Stomach (tissue), 8 donors: ENCODE measurements at regions not wholly inside any gene's neighbourhood (a gene's known extent, or its start where the extent isn't known, plus 50 kb on each side); places are given as distances from the start of the nearest gene placed in this dataset.

ENCODE experiments used
- DNase-seq, 2 donors: peaks; one replicate each; pipeline versions ENCODE4 v3.0.0 to v3.0.0-alpha.2; 2013 to 2019
- H3K27ac ChIP-seq, 5 donors: fragments of 200-600 bp in 4 of 5; sonication (generic) in 4 of 5; one replicate each; pipeline ENCODE4 v1.5.1; 2013 to 2019; ENCODE audit warnings: mild to moderate bottlenecking in 1 of 5, moderate library complexity in 1 of 5
- H3K27me3 ChIP-seq, 3 donors: fragments of 200-600 bp; sonication (generic); one replicate each; pipeline ENCODE4 v1.5.1; 2017 to 2019; ENCODE audit warnings: mixed run types in 1 of 3
- H3K36me3 ChIP-seq, 4 donors: fragments of 200-600 bp; sonication (generic); 1 replicate in 3 of 4; 2 replicates in 1 of 4; pipeline ENCODE4 v1.5.1; 2016 to 2019
- H3K4me1 ChIP-seq, 4 donors: fragments of 200-600 bp; sonication (generic); one replicate each; pipeline ENCODE4 v1.5.1; 2016 to 2019
- H3K4me3 ChIP-seq, 4 donors: fragments of 200-600 bp; sonication (generic) in 3 of 4; one replicate each; pipeline ENCODE4 v1.5.1; 2016 to 2019; ENCODE audit warnings: mild to moderate bottlenecking in 1 of 4
- H3K9me3 ChIP-seq, 4 donors: fragments of 200-600 bp; sonication (generic); one replicate each; pipeline ENCODE4 v1.5.1; 2016 to 2019
- EP300 ChIP-seq: sonication (generic); formaldehyde crosslinking; IDR thresholded peaks from one replicate; pipeline ENCODE4 v1.6.1; 2017; ENCODE audit warnings: antibody characterized with exemption
- POLR2A ChIP-seq, 4 donors: fragments of 450-650 bp; IDR thresholded peaks; one replicate each; pipeline ENCODE4 v1.6.1; 2016; ENCODE audit warnings: antibody characterized with exemption in 4 of 4, control low read depth in 2 of 4, mild to moderate bottlenecking in 1 of 4, moderate library complexity in 1 of 4
- POLR2AphosphoS5 ChIP-seq, 3 donors: sonication (generic); formaldehyde crosslinking; IDR thresholded peaks; one replicate each; pipeline ENCODE4 v1.6.1; 2016; ENCODE audit warnings: antibody characterized with exemption in 3 of 3
- WGBS, 5 donors: extraction: QIAGEN DNeasy Blood & Tissue Kit in 3 of 5; methylation state at CpG; one replicate each; pipeline versions ENCODE4 v1.1.5 to v1.1.7; 2013 to 2018; 5-methylcytosine and 5-hydroxymethylcytosine counted together
- intact Hi-C: fragments of 100-400 bp; cut with DNase I; formaldehyde crosslinking; loops from one replicate; pipeline ENCODE4 v1.15.1; 2023; ENCODE audit warnings: low total_unique reads
- TF ChIP-seq, protein P1 (sequence below), 7 experiments: fragments of 450-650 bp in 4 of 7; fragments of 200-600 bp in 3 of 7; sonication (generic) in 3 of 7; IDR thresholded peaks; one replicate each; pipeline ENCODE4 v1.5.1; 2016 to 2019; ENCODE audit warnings: antibody characterized with exemption in 7 of 7, control low read depth in 2 of 7, mild to moderate bottlenecking in 1 of 7
- donor health status: healthy with polysubstance abuse.
- donor health status: Bipolar disorder and iron deficiency.
- donor health status: healthy.

DNA sequence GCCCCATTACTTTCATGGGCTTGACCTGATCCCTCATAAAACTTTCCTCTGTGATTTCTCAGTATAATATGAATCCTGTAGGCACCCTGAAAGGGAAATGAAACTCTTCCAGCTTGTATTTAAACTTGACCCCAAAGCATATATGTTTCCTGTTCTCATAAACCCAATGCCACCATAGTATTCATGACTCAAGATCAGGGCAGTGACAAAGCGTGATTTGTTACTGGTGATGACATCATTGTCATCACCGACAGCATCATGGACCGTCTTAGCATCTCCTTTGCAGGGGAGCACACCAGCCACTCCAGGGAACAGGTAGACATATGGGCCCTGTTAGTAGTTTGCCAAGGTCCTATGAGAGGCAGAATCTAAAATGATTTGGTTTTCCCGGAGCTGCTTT lies 741.2 kb downstream of the NR2F2 start:
- no peak for DNase-seq
- Histone ChIP-seq H3K4me1 (peaks cover 0 to 8% (median 0%) of the 10 kb centered on the region in 4 donors), H3K4me3 (no peak overlapping the region), H3K27ac (no peak overlapping the region), H3K9me3 (peaks cover 0 to 8% (median 4%) of the 10 kb centered on the region in 4 donors), H3K27me3 (no peaks in the 10 kb centered on the region), H3K36me3 (no peaks in the 10 kb centered on the region)
- TF ChIP-seq, protein P1, sequence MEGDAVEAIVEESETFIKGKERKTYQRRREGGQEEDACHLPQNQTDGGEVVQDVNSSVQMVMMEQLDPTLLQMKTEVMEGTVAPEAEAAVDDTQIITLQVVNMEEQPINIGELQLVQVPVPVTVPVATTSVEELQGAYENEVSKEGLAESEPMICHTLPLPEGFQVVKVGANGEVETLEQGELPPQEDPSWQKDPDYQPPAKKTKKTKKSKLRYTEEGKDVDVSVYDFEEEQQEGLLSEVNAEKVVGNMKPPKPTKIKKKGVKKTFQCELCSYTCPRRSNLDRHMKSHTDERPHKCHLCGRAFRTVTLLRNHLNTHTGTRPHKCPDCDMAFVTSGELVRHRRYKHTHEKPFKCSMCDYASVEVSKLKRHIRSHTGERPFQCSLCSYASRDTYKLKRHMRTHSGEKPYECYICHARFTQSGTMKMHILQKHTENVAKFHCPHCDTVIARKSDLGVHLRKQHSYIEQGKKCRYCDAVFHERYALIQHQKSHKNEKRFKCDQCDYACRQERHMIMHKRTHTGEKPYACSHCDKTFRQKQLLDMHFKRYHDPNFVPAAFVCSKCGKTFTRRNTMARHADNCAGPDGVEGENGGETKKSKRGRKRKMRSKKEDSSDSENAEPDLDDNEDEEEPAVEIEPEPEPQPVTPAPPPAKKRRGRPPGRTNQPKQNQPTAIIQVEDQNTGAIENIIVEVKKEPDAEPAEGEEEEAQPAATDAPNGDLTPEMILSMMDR (IDR thresholded peaks at IDR 0.05) = no peak
- TF ChIP-seq EP300 (no peak), POLR2AphosphoS5 (IDR thresholded peaks at IDR 0.05) (no peak), POLR2A (IDR thresholded peaks at IDR 0.05) (no peak)
- intact Hi-C loops = no loop called here
- 81 to 89% (median 81%) methylated on average over 4 of the region's 4 CpGs for WGBS, 5 donors

DNA sequence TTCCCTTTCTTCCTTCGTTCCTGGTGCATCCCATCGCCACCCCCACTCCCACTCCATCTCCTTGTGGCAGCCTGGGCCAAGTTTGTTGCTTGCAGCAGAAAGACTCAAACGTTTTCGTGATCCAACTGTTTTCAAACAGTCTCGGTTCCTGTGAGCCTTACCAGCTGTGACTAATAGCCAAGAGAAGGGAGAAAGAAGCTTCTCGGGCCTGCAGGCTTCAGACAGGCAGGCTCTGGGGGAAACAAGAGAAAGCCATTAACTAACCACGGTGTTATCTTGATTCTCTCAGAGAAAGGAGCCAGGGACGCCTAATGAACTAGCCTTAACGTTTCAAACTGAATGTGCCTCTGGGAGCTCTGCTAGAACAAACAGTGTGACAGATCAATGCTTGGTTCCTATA lies 742.0 kb downstream of the NR2F2 start:
- 24 to 31% (median 27%) methylated on average over 9 of the region's 9 CpGs for WGBS, 5 donors
- no peak overlapping the region for H3K4me3 ChIP-seq
- no peaks in the 10 kb centered on the region for H3K27me3 ChIP-seq
- intact Hi-C loops = no loop called here
- H3K9me3 ChIP-seq = peaks cover 0 to 8% (median 4%) of the 10 kb centered on the region in 4 donors
- no peaks in the 10 kb centered on the region for H3K36me3 ChIP-seq
- peak in 1 of 2 donors; percentile 60 for DNase-seq
- no peak overlapping the region for H3K27ac ChIP-seq
- TF ChIP-seq POLR2A (IDR thresholded peaks at IDR 0.05) = no peak
- TF ChIP-seq, protein P1 (IDR thresholded peaks at IDR 0.05) = no peak
- TF ChIP-seq POLR2AphosphoS5 (IDR thresholded peaks at IDR 0.05) = no peak
- no peak for TF ChIP-seq EP300
- peaks cover 0 to 8% (median 0%) of the 10 kb centered on the region in 4 donors for H3K4me1 ChIP-seq

DNA sequence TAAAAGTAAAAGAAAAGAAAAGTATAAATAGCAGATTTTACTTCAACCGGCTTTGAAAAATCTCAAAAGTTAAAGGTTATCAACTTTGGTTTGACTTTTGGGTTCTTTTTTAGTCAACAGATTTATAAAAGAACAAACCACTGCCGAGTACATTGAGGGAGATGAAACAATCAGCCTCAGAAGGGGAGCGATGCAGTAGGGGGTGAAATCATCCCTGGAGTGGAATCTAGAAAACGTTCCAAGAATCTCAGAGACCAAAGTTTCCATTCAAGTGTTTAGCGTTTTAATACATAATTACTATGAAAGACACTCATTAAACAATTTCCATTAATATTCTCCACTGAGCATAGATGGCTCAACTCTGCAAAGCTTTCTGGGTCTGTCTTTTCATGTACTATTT lies 745.5 kb downstream of the NR2F2 start:
- no peak overlapping the region for H3K27ac ChIP-seq
- intact Hi-C loops = no loop called here
- no peaks in the 10 kb centered on the region for H3K27me3 ChIP-seq
- no peak overlapping the region for H3K4me3 ChIP-seq
- TF ChIP-seq POLR2AphosphoS5 (IDR thresholded peaks at IDR 0.05) (no peak), POLR2A (IDR thresholded peaks at IDR 0.05) (no peak), EP300 (no peak)
- TF ChIP-seq, protein P1 (IDR thresholded peaks at IDR 0.05) = no peak
- H3K4me1 ChIP-seq = peaks cover 0 to 8% (median 0%) of the 10 kb centered on the region in 4 donors
- WGBS, 5 donors = 30 to 43% (median 35%) methylated on average over 5 of the region's 5 CpGs
- peaks cover 0 to 8% (median 4%) of the 10 kb centered on the region in 4 donors for H3K9me3 ChIP-seq
- peak in 1 of 2 donors; percentile 53 for DNase-seq
- H3K36me3 ChIP-seq = no peaks in the 10 kb centered on the region

DNA sequence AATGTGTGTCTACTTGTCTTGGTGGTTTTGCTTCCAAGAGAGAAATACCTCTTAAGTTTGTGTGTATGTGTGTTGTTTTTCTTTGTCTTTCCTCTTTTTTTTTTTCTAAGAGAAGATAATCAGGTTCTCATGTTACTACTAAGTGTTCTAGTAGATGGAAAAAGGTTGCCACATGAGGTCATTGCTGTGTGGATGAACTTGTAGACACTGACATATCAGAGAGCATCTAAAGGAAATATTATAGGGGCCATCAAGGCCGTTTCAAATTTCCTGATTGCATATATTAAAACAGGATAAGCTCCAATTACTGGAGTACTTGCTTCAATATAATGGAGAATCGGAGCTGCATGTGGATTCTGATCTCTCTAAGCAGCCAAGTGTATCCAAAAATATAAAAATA lies 747.5 kb downstream of the NR2F2 start:
- intact Hi-C loops = no loop called here
- Histone ChIP-seq H3K4me1 (peaks cover 0 to 2% (median 0%) of the 10 kb centered on the region in 4 donors), H3K27ac (no peak overlapping the region), H3K4me3 (no peak overlapping the region), H3K36me3 (no peaks in the 10 kb centered on the region), H3K9me3 (peaks cover 0 to 8% (median 4%) of the 10 kb centered on the region in 4 donors), H3K27me3 (no peaks in the 10 kb centered on the region)
- 34 to 48% (median 45%) methylated on average over 2 of the region's 2 CpGs for WGBS, 5 donors
- TF ChIP-seq POLR2A (IDR thresholded peaks at IDR 0.05) (no peak), EP300 (no peak), POLR2AphosphoS5 (IDR thresholded peaks at IDR 0.05) (no peak)
- TF ChIP-seq, protein P1 (IDR thresholded peaks at IDR 0.05) = no peak
- DNase-seq = no peak
